Panc1 (cell line): ENCODE measurements at regions not wholly inside any gene's neighbourhood (a gene's known extent, or its start where the extent isn't known, plus 50 kb on each side); places are given as distances from the start of the nearest gene placed in this dataset.

Experiments used
- ATAC-seq: fragments of 200-7000 bp; cut with Tn5 transposase; 2 replicates; pipeline ENCODE4 v1.9.1; 2020; ENCODE audit warnings: mild to moderate bottlenecking, moderate library complexity
- BruUV-seq: library from RNA; stranded (reverse); fragments of 400-500 nt; replicated peaks from 2 replicates; lab custom pipeline; 2021; lab: Mats Ljungman, UMichigan
- CTCF ChIA-PET: fragments of 300-600 bp; sonication (Branson Sonifier 250); formaldehyde crosslinking; loops from one replicate; lab custom pipeline; 2022; ENCODE audit warnings: antibody characterized with exemption; lab: Charles Lee
- POLR2A ChIA-PET: fragments of 300-600 bp; sonication (Branson Sonifier 250); formaldehyde crosslinking; loops from one replicate; lab custom pipeline; 2022; ENCODE audit warnings: antibody characterized with exemption; lab: Charles Lee
- DNase-seq: peaks from one replicate; pipeline ENCODE4 v3.0.0-alpha.2; 2010; ENCODE audit warnings: low read depth, low spot score
- H3K27ac ChIP-seq: 2 replicates; pipeline ENCODE4 v1.5.1; 2011; ENCODE audit warnings: mild to moderate bottlenecking, low read length, inconsistent platforms
- H3K27me3 ChIP-seq: fragments of 200-500 bp; sonication (Bioruptor generic); 2 replicates; pipeline ENCODE4 v1.6.0; 2014; ENCODE audit warnings: low read length, inconsistent platforms; ENCODE audit not compliant: control insufficient read depth, insufficient read depth
- H3K36me3 ChIP-seq: fragments of 200-500 bp; sonication (Bioruptor generic); 2 replicates; pipeline ENCODE4 v1.5.1; 2014; ENCODE audit warnings: inconsistent platforms, mild to moderate bottlenecking, low read length, moderate library complexity; ENCODE audit not compliant: control insufficient read depth, insufficient read depth
- H3K4me1 ChIP-seq: 2 replicates; pipeline ENCODE4 v1.5.1; 2011; ENCODE audit warnings: inconsistent platforms, mild to moderate bottlenecking, low read length, moderate library complexity; ENCODE audit not compliant: control insufficient read depth, insufficient read depth
- H3K4me3 ChIP-seq, 2 experiments: 2 replicates each; pipeline ENCODE4 v1.5.1; 2011 to 2012; ENCODE audit warnings: low read depth in 2 of 2, low read length in 2 of 2, mild to moderate bottlenecking in 2 of 2, inconsistent platforms in 1 of 2, moderate library complexity in 1 of 2
- H3K9me3 ChIP-seq: fragments of 200-500 bp; sonication (Bioruptor generic); 2 replicates; pipeline ENCODE4 v1.5.1; 2014; ENCODE audit warnings: low read depth, mild to moderate bottlenecking, inconsistent platforms, low read length, moderate library complexity; ENCODE audit not compliant: control insufficient read depth, insufficient read depth
- CTCF ChIP-seq: fragments of 450-650 bp; IDR thresholded peaks from 2 replicates; pipeline ENCODE4 v1.5.1; 2017; ENCODE audit warnings: mild to moderate bottlenecking
- POLR2AphosphoS5 ChIP-seq: IDR thresholded peaks from 2 replicates; pipeline ENCODE4 v1.6.1; 2012; ENCODE audit warnings: mild to moderate bottlenecking, low read depth, low read length, moderate library complexity
- REST ChIP-seq, 2 experiments: IDR thresholded peaks; 2 replicates each; pipeline ENCODE4 v1.6.1; 2011 to 2012; ENCODE audit warnings: low read depth in 2 of 2, control low read depth in 1 of 2, low read length in 1 of 2, mild to moderate bottlenecking in 1 of 2, moderate library complexity in 1 of 2; ENCODE audit not compliant: insufficient read depth in 1 of 2
- SIN3A ChIP-seq: IDR thresholded peaks from 2 replicates; pipeline ENCODE4 v1.6.1; 2012; ENCODE audit warnings: low read depth, mild to moderate bottlenecking, low read length, moderate library complexity, borderline replicate concordance; ENCODE audit not compliant: insufficient read depth
- TCF7L2 ChIP-seq: IDR thresholded peaks from 2 replicates; pipeline ENCODE4 v1.6.1; 2011; ENCODE audit warnings: mild to moderate bottlenecking, low read depth, low read length, inconsistent platforms
- in situ Hi-C: cut with HindIII; loops from 2 replicates; pipeline ENCODE4 v1.10.0; 2016; ENCODE audit warnings: low sequenced_read_pairs, low pct_unique_long_range_greater_than_20kb
- intact Hi-C: fragments of 100-400 bp; cut with micrococcal nuclease; formaldehyde crosslinking; loops from one replicate; pipeline ENCODE4 v1.10.0; 2022; ENCODE audit not compliant: unreplicated experiment

GRCh38 chr2:222000326-222000725, 298.5 kb downstream of the PAX3 start:
- in situ Hi-C loops = no loop called here
- ChIA-PET POLR2A (no interaction called here), CTCF (no interaction called here)

GRCh38 chr2:221999717-222000116, 299.1 kb downstream of the PAX3 start:
- DNase-seq (no peak), ATAC-seq (no peak)
- Histone ChIP-seq H3K4me1 (no peaks in the 10 kb centered on the region), H3K36me3 (no peaks in the 10 kb centered on the region), H3K9me3 (no peaks in the 10 kb centered on the region), H3K27me3 (no peaks in the 10 kb centered on the region), H3K27ac (no peak overlapping the region), H3K4me3 (no peak overlapping the region)
- BruUV-seq = no TSS peak
- TF ChIP-seq SIN3A (no peak), CTCF (no peak), POLR2AphosphoS5 (no peak), TCF7L2 (no peak), REST (IDR thresholded peaks at IDR 0.05; ENCODE audit: insufficient read depth in 1 of 2, low read depth in 2 of 2, low read length in 1 of 2) (no peak)
- in situ Hi-C loops = no loop called here
- ChIA-PET POLR2A (interaction anchor here (0.6 kb wide), 1 partner anchor 1830 kb away, joined by 3 read pairs; no protein-coding TSS in a partner anchor), CTCF (no interaction called here)
- intact Hi-C loops = no loop called here

More at GRCh38 chr2:222000326-222000725, 298.5 kb downstream of the PAX3 start:
- no peaks in the 10 kb centered on the region for H3K9me3 ChIP-seq
- H3K4me1 ChIP-seq = no peaks in the 10 kb centered on the region
- no peaks in the 10 kb centered on the region for H3K27me3 ChIP-seq
- H3K36me3 ChIP-seq = no peaks in the 10 kb centered on the region
- TF ChIP-seq REST (IDR thresholded peaks at IDR 0.05; ENCODE audit: insufficient read depth in 1 of 2, low read depth in 2 of 2, low read length in 1 of 2) (no peak), CTCF (no peak), POLR2AphosphoS5 (no peak), SIN3A (no peak), TCF7L2 (no peak)
- no peak for ATAC-seq
- BruUV-seq = no TSS peak
- no peak overlapping the region for H3K4me3 ChIP-seq
- intact Hi-C loops = no loop called here
- no peak overlapping the region for H3K27ac ChIP-seq
- no peak for DNase-seq
